ENCODE measurements at regions not wholly inside any gene's neighbourhood (a gene's known extent, or its start where the extent isn't known, plus 50 kb on each side); places are given as distances from the start of the nearest gene placed in this dataset.
A peak's percentile ranks its signal among the peaks of the same experiment; 100 is the strongest.

DNA sequence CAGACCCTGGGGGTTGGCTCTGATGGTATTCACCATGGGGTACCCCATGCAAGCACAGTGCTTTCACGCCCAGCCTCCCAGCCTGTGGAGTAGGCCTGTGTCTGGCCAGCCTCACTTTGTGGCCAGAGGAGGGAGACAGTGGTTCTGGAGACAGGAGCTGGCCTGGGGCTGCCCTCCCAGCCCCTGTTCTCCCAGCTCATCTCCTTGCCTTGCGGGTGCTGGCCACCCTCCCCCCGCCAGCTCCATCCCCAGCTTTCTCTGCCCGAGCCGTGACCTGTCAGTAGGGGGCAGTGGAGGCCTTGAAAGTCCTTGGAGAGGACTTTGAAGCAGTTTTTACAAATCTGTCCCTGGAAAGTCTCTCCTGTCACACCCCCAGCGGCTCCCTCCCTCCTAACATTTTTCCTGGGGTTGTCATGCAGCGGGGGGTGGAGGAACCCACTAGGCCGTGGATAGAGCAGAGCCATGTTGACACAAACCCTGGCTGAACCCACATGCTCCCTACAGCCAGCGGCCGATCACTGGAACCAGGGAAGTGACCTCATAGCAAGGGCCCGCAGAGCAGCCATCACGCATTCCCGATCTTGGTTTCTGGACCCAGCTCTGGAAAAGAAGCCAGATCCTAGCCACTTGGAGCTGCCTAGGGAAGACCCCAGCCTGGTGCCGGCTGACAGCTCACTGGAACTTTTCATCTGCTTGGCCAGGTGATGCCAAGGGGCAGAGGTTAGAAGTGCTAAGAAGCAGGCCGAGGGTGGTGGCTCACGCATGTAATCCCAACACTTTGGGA is 289.4 kb downstream of the SEC14L1 start (continued):
- TF ChIP-seq, protein P1, sequence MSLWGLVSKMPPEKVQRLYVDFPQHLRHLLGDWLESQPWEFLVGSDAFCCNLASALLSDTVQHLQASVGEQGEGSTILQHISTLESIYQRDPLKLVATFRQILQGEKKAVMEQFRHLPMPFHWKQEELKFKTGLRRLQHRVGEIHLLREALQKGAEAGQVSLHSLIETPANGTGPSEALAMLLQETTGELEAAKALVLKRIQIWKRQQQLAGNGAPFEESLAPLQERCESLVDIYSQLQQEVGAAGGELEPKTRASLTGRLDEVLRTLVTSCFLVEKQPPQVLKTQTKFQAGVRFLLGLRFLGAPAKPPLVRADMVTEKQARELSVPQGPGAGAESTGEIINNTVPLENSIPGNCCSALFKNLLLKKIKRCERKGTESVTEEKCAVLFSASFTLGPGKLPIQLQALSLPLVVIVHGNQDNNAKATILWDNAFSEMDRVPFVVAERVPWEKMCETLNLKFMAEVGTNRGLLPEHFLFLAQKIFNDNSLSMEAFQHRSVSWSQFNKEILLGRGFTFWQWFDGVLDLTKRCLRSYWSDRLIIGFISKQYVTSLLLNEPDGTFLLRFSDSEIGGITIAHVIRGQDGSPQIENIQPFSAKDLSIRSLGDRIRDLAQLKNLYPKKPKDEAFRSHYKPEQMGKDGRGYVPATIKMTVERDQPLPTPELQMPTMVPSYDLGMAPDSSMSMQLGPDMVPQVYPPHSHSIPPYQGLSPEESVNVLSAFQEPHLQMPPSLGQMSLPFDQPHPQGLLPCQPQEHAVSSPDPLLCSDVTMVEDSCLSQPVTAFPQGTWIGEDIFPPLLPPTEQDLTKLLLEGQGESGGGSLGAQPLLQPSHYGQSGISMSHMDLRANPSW (CRISPR knock-in tag; IDR thresholded peaks at IDR 0.05) = no peak
- TF ChIP-seq ZNF445 (CRISPR knock-in tag; IDR thresholded peaks at IDR 0.05; ENCODE audit: low read depth) (no peak), ILF3 (IDR thresholded peaks at IDR 0.05; ENCODE audit: borderline replicate concordance) (no peak), ZNF699 (CRISPR knock-in tag; IDR thresholded peaks at IDR 0.05; ENCODE audit: insufficient replicate concordance) (no peak), ZNF282 (CRISPR knock-in tag; IDR thresholded peaks at IDR 0.05) (no peak), HSF4 (CRISPR knock-in tag; IDR thresholded peaks at IDR 0.05; ENCODE audit: borderline replicate concordance) (no peak), GATAD2B (IDR thresholded peaks at IDR 0.05; ENCODE audit: borderline replicate concordance) (no peak), SMARCC2 (IDR thresholded peaks at IDR 0.05; ENCODE audit: low read depth) (no peak), ZNF57 (CRISPR knock-in tag; IDR thresholded peaks at IDR 0.05) (no peak), SOX6 (IDR thresholded peaks at IDR 0.05) (peak; percentile 18; the same call in 1 of the 2 replicates), ZNF316 (IDR thresholded peaks at IDR 0.05) (no peak), CBX3 (IDR thresholded peaks at IDR 0.05; ENCODE audit: borderline replicate concordance in 1 of 2, low read length in 2 of 2) (no peak), SMAD4 (CRISPR knock-in tag; conservative IDR thresholded peaks at IDR 0.05) (no peak), EP300 (IDR thresholded peaks at IDR 0.05; ENCODE audit: low read length) (0 out of 2 replicates have a peak, but pooled peaks have one; percentile 30), HOXB6 (CRISPR knock-in tag; IDR thresholded peaks at IDR 0.05; ENCODE audit: borderline replicate concordance) (no peak), CXXC5 (CRISPR knock-in tag; IDR thresholded peaks at IDR 0.05) (no peak), CBX8 (IDR thresholded peaks at IDR 0.05; ENCODE audit: borderline replicate concordance, extremely low read depth, low read depth, low read length, poor library complexity, severe bottlenecking) (no peak), PRMT5 (CRISPR knock-in tag; IDR thresholded peaks at IDR 0.05) (no peak), FUS (optimal IDR thresholded peaks at IDR 0.05; ENCODE audit: low read depth, low read length) (no peak), ZZZ3 (IDR thresholded peaks at IDR 0.05) (no peak), ZNF551 (CRISPR knock-in tag; IDR thresholded peaks at IDR 0.05) (no peak), PHB2 (IDR thresholded peaks at IDR 0.05; ENCODE audit: low read depth) (no peak)
- TF ChIP-seq, protein P2, sequence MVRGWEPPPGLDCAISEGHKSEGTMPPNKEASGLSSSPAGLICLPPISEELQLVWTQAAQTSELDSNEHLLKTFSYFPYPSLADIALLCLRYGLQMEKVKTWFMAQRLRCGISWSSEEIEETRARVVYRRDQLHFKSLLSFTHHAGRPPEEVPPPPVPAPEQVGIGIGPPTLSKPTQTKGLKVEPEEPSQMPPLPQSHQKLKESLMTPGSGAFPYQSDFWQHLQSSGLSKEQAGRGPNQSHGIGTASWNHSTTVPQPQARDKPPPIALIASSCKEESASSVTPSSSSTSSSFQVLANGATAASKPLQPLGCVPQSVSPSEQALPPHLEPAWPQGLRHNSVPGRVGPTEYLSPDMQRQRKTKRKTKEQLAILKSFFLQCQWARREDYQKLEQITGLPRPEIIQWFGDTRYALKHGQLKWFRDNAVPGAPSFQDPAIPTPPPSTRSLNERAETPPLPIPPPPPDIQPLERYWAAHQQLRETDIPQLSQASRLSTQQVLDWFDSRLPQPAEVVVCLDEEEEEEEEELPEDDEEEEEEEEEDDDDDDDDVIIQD (CRISPR knock-in tag; IDR thresholded peaks at IDR 0.05) = no peak
- TF ChIP-seq, protein P3, sequence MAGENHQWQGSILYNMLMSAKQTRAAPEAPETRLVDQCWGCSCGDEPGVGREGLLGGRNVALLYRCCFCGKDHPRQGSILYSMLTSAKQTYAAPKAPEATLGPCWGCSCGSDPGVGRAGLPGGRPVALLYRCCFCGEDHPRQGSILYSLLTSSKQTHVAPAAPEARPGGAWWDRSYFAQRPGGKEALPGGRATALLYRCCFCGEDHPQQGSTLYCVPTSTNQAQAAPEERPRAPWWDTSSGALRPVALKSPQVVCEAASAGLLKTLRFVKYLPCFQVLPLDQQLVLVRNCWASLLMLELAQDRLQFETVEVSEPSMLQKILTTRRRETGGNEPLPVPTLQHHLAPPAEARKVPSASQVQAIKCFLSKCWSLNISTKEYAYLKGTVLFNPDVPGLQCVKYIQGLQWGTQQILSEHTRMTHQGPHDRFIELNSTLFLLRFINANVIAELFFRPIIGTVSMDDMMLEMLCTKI (IDR thresholded peaks at IDR 0.05; ENCODE audit: partially characterized antibody) = no peak
